Kidney (tissue), 13 donors: ENCODE measurements at regions not wholly inside any gene's neighbourhood (a gene's known extent, or its start where the extent isn't known, plus 50 kb on each side); places are given as distances from the start of the nearest gene placed in this dataset.

Experiments
- DNase-seq, 5 donors: peaks; one replicate each; pipeline ENCODE4 v3.0.0-alpha.2; 2013 to 2020
- FAIRE-seq: peaks from 2 replicates; lab custom pipeline; 2012; peaks lifted over from hg19 to GRCh38; lab: Jason Lieb, UNC
- H3K27ac ChIP-seq, 2 donors: one replicate each; pipeline ENCODE4 v1.7.0; 2013; ENCODE audit warnings: low read depth in 2 of 2, low read length in 2 of 2, inconsistent platforms in 1 of 2
- H3K27me3 ChIP-seq: one replicate; pipeline ENCODE4 v1.7.1; 2013; ENCODE audit warnings: low read length, inconsistent platforms; ENCODE audit not compliant: control insufficient read depth, insufficient read depth
- H3K36me3 ChIP-seq, 3 donors: one replicate each; pipeline versions ENCODE4 v1.7.0 to v1.7.1; 2013; ENCODE audit warnings: low read length in 3 of 3, control low read depth in 1 of 3, inconsistent platforms in 1 of 3; ENCODE audit not compliant: insufficient read depth in 3 of 3, control insufficient read depth in 2 of 3
- H3K4me1 ChIP-seq, 3 donors: one replicate each; pipeline versions ENCODE4 v1.7.0 to v1.7.1; 2013; ENCODE audit warnings: low read length in 3 of 3, inconsistent platforms in 1 of 3, low read depth in 1 of 3; ENCODE audit not compliant: control insufficient read depth in 2 of 3, insufficient read depth in 2 of 3
- H3K4me3 ChIP-seq, 3 donors: one replicate each; pipeline versions ENCODE4 v1.7.0 to v1.8.1; 2013; ENCODE audit warnings: low read length in 3 of 3, control low read depth in 1 of 3, inconsistent platforms in 1 of 3
- H3K9ac ChIP-seq, 3 donors: one replicate each; pipeline versions ENCODE4 v1.7.0 to v1.7.1; 2013; ENCODE audit warnings: low read length in 3 of 3, control low read depth in 1 of 3, inconsistent platforms in 1 of 3
- H3K9me3 ChIP-seq, 3 donors: one replicate each; pipeline versions ENCODE4 v1.7.0 to v1.7.1; 2013; ENCODE audit warnings: low read length in 3 of 3, control low read depth in 1 of 3, inconsistent platforms in 1 of 3; ENCODE audit not compliant: control insufficient read depth in 2 of 3, insufficient read depth in 1 of 3
- intact Hi-C: fragments of 100-400 bp; cut with DNase I; formaldehyde crosslinking; loops from one replicate; pipeline ENCODE4 v1.11.1; 2022
- TF ChIP-seq, protein P1 (sequence below): IDR thresholded peaks from 3 replicates; pipeline ENCODE4 v1.5.1; 2012; ENCODE audit warnings: mild to moderate bottlenecking, moderate library complexity, borderline replicate concordance; ENCODE audit not compliant: insufficient read depth; ENCODE audit errors: extremely low read depth
- donor health status: control.
- donor health status: control.
- donor health status: control.
- donor health status: control.
- donor health status: control.
- donor health status: DM: yes; HTN: yes; CAD: no.
- donor health status: Normal renal cell carcinoma (clear cell type).

DNA sequence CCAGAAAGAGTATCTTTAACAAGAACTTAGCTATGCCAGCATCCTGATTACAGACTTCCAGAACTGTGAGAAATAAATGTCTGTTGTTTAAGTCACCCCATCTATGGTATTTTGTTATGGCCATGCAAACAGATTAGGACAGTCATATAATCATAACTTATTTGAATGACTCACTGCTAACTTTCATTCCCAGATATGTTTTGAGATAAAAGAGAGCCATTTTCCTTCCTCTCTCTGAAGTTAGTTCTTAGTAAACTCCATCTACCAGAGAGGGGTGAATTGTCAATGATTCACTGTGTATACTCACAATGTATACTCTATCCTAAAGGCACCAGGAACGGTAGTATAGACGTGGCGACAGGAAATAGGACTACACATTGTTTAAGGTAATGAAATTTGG is 179.4 kb upstream of the DPH6 start:
- H3K9me3 ChIP-seq = no peaks in the 10 kb centered on the region
- no peak for FAIRE-seq
- H3K36me3 ChIP-seq = no peaks in the 10 kb centered on the region
- H3K27ac ChIP-seq = no peak overlapping the region
- no peaks in the 10 kb centered on the region for H3K4me1 ChIP-seq
- H3K4me3 ChIP-seq = no peak overlapping the region
- H3K9ac ChIP-seq = no peak overlapping the region
- TF ChIP-seq, protein P1, sequence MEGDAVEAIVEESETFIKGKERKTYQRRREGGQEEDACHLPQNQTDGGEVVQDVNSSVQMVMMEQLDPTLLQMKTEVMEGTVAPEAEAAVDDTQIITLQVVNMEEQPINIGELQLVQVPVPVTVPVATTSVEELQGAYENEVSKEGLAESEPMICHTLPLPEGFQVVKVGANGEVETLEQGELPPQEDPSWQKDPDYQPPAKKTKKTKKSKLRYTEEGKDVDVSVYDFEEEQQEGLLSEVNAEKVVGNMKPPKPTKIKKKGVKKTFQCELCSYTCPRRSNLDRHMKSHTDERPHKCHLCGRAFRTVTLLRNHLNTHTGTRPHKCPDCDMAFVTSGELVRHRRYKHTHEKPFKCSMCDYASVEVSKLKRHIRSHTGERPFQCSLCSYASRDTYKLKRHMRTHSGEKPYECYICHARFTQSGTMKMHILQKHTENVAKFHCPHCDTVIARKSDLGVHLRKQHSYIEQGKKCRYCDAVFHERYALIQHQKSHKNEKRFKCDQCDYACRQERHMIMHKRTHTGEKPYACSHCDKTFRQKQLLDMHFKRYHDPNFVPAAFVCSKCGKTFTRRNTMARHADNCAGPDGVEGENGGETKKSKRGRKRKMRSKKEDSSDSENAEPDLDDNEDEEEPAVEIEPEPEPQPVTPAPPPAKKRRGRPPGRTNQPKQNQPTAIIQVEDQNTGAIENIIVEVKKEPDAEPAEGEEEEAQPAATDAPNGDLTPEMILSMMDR = no peak
- intact Hi-C loops = no loop called here
- no peaks in the 10 kb centered on the region for H3K27me3 ChIP-seq
- no peak for DNase-seq

DNA sequence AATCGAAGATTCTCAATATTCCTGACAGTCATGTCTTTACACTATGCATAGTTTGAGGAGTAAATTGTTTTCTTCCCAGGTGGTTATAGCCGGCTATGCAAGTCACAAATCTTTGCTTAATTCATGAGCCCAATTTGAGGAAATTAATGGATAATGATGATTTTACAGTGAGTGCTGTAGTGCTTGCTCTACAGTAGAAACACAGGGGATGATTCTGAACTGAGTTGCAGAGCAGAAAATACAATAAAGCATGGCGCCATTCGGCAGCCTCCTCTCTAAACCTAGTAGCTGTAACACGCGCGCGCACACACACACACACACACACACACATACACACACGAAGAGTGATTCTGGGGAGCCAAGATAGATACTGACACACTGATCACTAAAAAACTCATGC is 181.7 kb upstream of the DPH6 start:
- no peaks in the 10 kb centered on the region for H3K4me1 ChIP-seq
- intact Hi-C loops = no loop called here
- H3K27me3 ChIP-seq = no peaks in the 10 kb centered on the region
- no peaks in the 10 kb centered on the region for H3K9me3 ChIP-seq
- H3K36me3 ChIP-seq = no peaks in the 10 kb centered on the region
- TF ChIP-seq, protein P1 = no peak
- H3K27ac ChIP-seq = no peak overlapping the region
- DNase-seq = no peak
- no peak overlapping the region for H3K4me3 ChIP-seq
- no peak overlapping the region for H3K9ac ChIP-seq
- no peak for FAIRE-seq

DNA sequence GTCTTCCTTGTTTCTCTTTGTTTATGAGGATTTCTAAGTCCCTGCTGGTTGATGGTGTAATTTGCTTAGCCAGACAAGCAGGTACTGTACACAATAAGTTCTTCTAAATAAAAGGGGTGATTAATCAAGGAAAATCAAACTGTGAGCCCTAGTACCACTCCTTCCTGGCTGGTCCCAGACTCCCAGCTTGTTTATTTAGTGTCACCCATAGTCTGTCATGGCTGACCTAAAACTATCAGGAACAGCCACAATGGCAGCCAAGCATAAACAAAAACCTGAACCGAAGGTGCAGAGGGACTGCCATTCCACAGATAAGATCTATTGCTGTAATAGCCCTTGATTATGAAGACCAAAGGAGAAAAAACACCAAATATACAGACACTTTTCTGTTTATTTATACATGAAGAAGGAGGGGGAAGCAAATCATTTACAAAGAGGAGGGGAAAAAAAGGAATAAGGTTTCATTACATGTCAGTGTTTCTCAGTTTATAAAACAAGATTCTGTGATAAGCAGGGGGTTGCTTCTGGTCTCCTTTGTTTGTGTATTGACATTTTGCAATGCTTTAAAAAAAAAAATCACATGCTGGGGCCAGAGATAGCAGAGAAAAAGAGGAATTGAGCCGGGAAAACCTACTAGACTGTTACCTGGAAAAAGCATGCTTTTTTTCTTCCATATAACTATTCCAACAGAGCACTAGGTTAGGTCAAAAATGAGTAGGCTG is 182.4 kb upstream of the DPH6 start:
- Histone ChIP-seq H3K4me1 (no peaks in the 10 kb centered on the region), H3K36me3 (no peaks in the 10 kb centered on the region), H3K27me3 (no peaks in the 10 kb centered on the region), H3K4me3 (no peak overlapping the region), H3K9me3 (no peaks in the 10 kb centered on the region), H3K27ac (peak overlapping the region in 1 of 2 donors; percentile 33), H3K9ac (no peak overlapping the region)
- no peak for FAIRE-seq
- intact Hi-C loops = no loop called here
- TF ChIP-seq, protein P1 = no peak
- peak in 3 of 5 donors; percentile 52 to 82 (median 71) for DNase-seq
